ENCODE measurements at regions not wholly inside any gene's neighbourhood (a gene's known extent, or its start where the extent isn't known, plus 50 kb on each side); places are given as distances from the start of the nearest gene placed in this dataset.

- no peak for TF ChIP-seq CTCF (IDR thresholded peaks at IDR 0.05)
- no peak for TF ChIP-seq POLR2A (IDR thresholded peaks at IDR 0.05)
These were observed 102.1 kb upstream of the CDC42EP3 start for GRCh38 chr2:37773371-37774130.
